ENCODE measurements at regions not wholly inside any gene's neighbourhood (a gene's known extent, or its start where the extent isn't known, plus 50 kb on each side); places are given as distances from the start of the nearest gene placed in this dataset.

DNA sequence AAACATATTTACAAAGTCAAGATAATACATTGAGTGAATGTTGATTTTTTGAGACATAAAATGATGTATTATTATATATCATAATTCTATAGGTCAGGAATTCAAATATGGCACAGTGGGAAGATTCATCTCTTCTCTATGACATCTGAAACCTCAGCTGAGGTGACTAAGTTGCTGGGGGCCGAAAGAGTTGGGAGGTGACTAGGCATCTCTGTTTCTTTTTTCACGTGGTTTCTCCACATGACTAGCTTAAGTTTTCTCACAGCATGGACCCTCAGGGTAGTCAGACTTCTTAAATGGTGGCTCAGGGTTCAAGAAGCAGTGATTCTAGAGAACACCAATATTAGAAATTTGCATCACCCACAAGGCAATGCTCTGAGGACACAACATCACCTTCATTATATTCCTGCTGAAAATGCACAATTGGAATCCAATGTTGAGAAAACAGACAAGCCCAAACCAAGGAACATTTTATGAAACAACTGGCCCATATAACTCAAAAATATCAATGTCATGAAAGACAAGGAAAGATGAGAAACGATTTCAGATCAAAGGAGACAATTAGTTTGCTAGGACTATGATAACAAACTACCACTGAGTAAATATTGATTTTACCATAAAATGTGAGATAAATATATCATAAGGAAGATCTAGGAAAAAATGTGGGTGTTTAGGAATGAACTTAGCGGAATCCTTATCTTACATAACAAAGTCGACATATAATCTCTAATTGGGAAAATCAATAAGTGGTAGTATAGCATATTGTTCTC is 273.3 kb upstream of the IRAK1BP1 start:
- TF ChIP-seq, protein P1, sequence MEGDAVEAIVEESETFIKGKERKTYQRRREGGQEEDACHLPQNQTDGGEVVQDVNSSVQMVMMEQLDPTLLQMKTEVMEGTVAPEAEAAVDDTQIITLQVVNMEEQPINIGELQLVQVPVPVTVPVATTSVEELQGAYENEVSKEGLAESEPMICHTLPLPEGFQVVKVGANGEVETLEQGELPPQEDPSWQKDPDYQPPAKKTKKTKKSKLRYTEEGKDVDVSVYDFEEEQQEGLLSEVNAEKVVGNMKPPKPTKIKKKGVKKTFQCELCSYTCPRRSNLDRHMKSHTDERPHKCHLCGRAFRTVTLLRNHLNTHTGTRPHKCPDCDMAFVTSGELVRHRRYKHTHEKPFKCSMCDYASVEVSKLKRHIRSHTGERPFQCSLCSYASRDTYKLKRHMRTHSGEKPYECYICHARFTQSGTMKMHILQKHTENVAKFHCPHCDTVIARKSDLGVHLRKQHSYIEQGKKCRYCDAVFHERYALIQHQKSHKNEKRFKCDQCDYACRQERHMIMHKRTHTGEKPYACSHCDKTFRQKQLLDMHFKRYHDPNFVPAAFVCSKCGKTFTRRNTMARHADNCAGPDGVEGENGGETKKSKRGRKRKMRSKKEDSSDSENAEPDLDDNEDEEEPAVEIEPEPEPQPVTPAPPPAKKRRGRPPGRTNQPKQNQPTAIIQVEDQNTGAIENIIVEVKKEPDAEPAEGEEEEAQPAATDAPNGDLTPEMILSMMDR (IDR thresholded peaks at IDR 0.05): no peak
- TF ChIP-seq POLR2A (IDR thresholded peaks at IDR 0.05): no peak
- TF ChIP-seq POLR2AphosphoS5 (IDR thresholded peaks at IDR 0.05): no peak

Measured in transverse colon (tissue), 4 donors.